ENCODE measurements at regions not wholly inside any gene's neighbourhood (a gene's known extent, or its start where the extent isn't known, plus 50 kb on each side); places are given as distances from the start of the nearest gene placed in this dataset.
"Not testable (repeated sequence)": the region's sequence is repeated elsewhere in the genome, so short reads cannot be mapped to it uniquely, and the experiment has no call there.

GRCh38 chr11:98056945-98057344 is 963.8 kb upstream of the CNTN5 start:
- ChIA-PET CTCF (interaction anchor here (1.1 kb wide), 1 partner anchor 9 kb away, joined by 3 read pairs; no protein-coding TSS in a partner anchor), POLR2A (no interaction called here)
- Mint-ChIP-seq H3K27ac (no peak overlapping the region), H3K9me3 (peaks cover 2% of the 10 kb centered on the region), H3K4me1 (ENCODE audit: low read depth) (no peaks in the 10 kb centered on the region), H3K4me3 (no peak overlapping the region), H3K36me3 (no peaks in the 10 kb centered on the region), H3K27me3 (no peaks in the 10 kb centered on the region)
- DNase-seq, result no peak
- intact Hi-C loops (cut with micrococcal nuclease), result no loop called here

DNA sequence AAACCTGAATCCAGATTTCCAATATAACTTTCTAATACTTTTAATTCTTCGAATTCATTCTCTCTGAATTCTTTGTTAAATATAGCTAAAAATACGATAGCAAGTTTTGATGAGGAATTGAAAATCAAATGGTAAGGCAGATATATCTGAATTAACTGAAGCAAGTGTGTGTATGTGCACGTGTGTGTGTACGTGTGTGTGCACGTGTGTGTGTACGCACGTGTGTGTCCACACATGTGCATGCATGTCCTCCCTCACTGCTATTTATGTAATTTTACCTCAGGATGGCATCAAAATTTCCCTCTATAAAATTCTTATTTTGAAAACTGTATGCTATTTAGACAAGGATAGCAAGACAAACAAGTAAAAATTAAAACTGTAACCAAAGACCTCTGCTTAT is 961.3 kb upstream of the CNTN5 start:
- ChIA-PET POLR2A (no interaction called here), CTCF (no interaction called here)
- Mint-ChIP-seq H3K4me1 (ENCODE audit: low read depth) (no peaks in the 10 kb centered on the region), H3K9me3 (peaks cover 13% of the 10 kb centered on the region), H3K4me3 (no peak overlapping the region), H3K36me3 (no peaks in the 10 kb centered on the region), H3K27me3 (no peaks in the 10 kb centered on the region), H3K27ac (no peak overlapping the region)
- no peak for DNase-seq
- intact Hi-C loops (cut with micrococcal nuclease), result no loop called here

- ChIA-PET CTCF (no interaction called here), POLR2A (no interaction called here)
- intact Hi-C loops (cut with micrococcal nuclease), result no loop called here
- no peaks in the 10 kb centered on the region for H3K27me3 Mint-ChIP-seq
- H3K9me3 Mint-ChIP-seq, result peaks cover 13% of the 10 kb centered on the region
- H3K27ac Mint-ChIP-seq, result no peak overlapping the region
- no peak for DNase-seq
- no peaks in the 10 kb centered on the region for H3K36me3 Mint-ChIP-seq
- no peak overlapping the region for H3K4me3 Mint-ChIP-seq
- H3K4me1 Mint-ChIP-seq (ENCODE audit: low read depth), result no peaks in the 10 kb centered on the region
Measured at GRCh38 chr11:98060759-98061158, 960.0 kb upstream of the CNTN5 start.

GRCh38 chr11:98061858-98062257 is 958.9 kb upstream of the CNTN5 start:
- intact Hi-C loops (cut with micrococcal nuclease), result no loop called here
- H3K27me3 Mint-ChIP-seq, result no peaks in the 10 kb centered on the region
- CTCF ChIA-PET, result no interaction called here

GRCh38 chr11:98062714-98063113 is 958.0 kb upstream of the CNTN5 start:
- Mint-ChIP-seq H3K4me1 (ENCODE audit: low read depth) (no peaks in the 10 kb centered on the region), H3K36me3 (no peaks in the 10 kb centered on the region), H3K4me3 (no peak overlapping the region), H3K9me3 (peaks cover 13% of the 10 kb centered on the region), H3K27ac (no peak overlapping the region), H3K27me3 (no peaks in the 10 kb centered on the region)
- no peak for DNase-seq
- ChIA-PET POLR2A (no interaction called here), CTCF (no interaction called here)
- intact Hi-C loops (cut with micrococcal nuclease), result no loop called here

More at GRCh38 chr11:98061858-98062257, 958.9 kb upstream of the CNTN5 start:
- no peak overlapping the region for H3K27ac Mint-ChIP-seq
- H3K4me3 Mint-ChIP-seq, result no peak overlapping the region
- no peak for DNase-seq
- no peaks in the 10 kb centered on the region for H3K36me3 Mint-ChIP-seq
- POLR2A ChIA-PET, result no interaction called here
- no peaks in the 10 kb centered on the region for H3K4me1 Mint-ChIP-seq (ENCODE audit: low read depth)
- peaks cover 13% of the 10 kb centered on the region for H3K9me3 Mint-ChIP-seq

DNA sequence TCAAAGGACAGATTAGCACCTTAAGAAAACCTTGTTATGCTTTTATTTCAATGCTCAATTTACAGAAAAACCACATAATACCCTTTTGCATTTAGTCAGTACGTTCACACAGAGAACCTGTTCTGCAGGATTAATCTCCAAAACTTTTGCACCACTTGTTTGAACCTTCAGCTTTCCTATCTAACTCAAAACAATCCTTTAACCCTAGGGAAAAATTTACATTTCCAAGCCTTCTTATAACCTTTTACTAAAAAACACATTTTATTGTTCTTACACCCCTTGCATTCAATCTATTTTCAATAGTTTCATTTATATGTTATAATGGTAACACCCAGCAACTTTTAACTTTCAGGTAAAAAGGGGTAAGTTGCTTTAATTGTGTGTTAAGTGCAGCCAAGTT is 952.5 kb upstream of the CNTN5 start:
- H3K4me3 Mint-ChIP-seq, result no peak overlapping the region
- ChIA-PET POLR2A (no interaction called here), CTCF (no interaction called here)
- intact Hi-C loops (cut with micrococcal nuclease), result no loop called here
- no peaks in the 10 kb centered on the region for H3K4me1 Mint-ChIP-seq (ENCODE audit: low read depth)
- no peaks in the 10 kb centered on the region for H3K27me3 Mint-ChIP-seq
- no peak overlapping the region for H3K27ac Mint-ChIP-seq
- no peaks in the 10 kb centered on the region for H3K36me3 Mint-ChIP-seq
- H3K9me3 Mint-ChIP-seq, result peaks cover 8% of the 10 kb centered on the region
- DNase-seq, result no peak

- intact Hi-C loops (cut with micrococcal nuclease); H3K9me3 Mint-ChIP-seq; H3K27me3 Mint-ChIP-seq; POLR2A ChIA-PET; DNase-seq; H3K36me3 Mint-ChIP-seq; H3K27ac Mint-ChIP-seq; H3K4me1 Mint-ChIP-seq (ENCODE audit: low read depth); H3K4me3 Mint-ChIP-seq; CTCF ChIA-PET: not testable (repeated sequence)
Measured at GRCh38 chr11:98069147-98069546, 951.6 kb upstream of the CNTN5 start.

DNA sequence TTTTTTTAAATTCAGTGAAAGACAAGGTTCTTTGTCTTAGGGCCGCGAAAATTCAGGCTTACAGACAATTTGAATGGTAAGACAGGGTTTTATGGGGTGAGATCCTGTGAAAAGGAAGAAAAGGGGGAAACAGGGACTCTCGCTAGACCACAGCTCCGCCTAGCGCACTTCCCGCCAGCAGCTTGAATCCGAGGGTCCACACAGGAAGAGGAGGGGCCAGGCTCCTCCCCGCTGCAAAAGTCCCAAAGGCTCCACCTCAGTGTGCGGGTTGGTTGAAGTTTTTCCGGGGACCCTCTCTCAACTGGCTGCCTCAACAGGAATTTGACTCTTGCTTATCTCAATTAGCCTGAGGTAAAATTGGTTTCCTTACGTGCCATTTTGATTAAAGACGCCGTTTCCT is 950.9 kb upstream of the CNTN5 start:
- intact Hi-C loops (cut with micrococcal nuclease), result no loop called here
- H3K36me3 Mint-ChIP-seq, result no peaks in the 10 kb centered on the region
- no peaks in the 10 kb centered on the region for H3K4me1 Mint-ChIP-seq (ENCODE audit: low read depth)
- DNase-seq, result no peak
- H3K27me3 Mint-ChIP-seq, result no peaks in the 10 kb centered on the region
- CTCF ChIA-PET, result no interaction called here
- peaks cover 4% of the 10 kb centered on the region for H3K9me3 Mint-ChIP-seq
- POLR2A ChIA-PET, result no interaction called here
- H3K27ac Mint-ChIP-seq, result no peak overlapping the region
- no peak overlapping the region for H3K4me3 Mint-ChIP-seq

DNA sequence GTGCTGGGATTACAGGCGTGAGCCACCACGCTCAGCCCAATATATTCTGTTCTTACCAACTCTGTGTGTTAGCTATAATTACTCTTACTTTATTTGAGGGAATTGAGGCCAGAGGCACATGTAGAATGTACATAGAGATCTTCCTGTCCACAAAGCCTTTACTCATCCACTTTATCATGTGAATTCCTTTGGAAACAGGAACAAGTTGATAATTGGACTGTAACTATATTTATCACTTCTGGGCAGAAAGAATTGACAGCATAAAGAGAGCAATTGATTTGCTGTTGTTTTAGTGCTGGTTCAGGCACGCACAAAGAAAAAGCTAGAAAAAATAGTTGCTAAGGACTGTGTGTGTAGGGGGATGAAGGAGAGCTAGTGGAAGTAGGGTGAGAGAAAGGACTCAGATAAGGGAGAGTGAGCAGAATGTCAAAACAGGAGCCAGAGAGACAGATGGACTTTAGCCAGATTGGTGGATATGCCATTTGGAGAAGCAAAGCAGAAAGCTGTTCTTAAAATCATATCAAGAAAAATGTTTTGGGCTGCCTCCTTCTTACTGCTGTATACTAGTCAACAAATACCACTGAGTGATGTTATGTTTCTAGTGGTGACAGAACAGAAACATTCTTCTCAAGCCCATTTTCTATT is 929.8 kb upstream of the CNTN5 start:
- intact Hi-C loops (cut with micrococcal nuclease), result no loop called here
- Mint-ChIP-seq H3K4me3 (no peak overlapping the region), H3K27me3 (no peaks in the 10 kb centered on the region), H3K4me1 (ENCODE audit: low read depth) (no peaks in the 10 kb centered on the region), H3K9me3 (peaks cover 19% of the 10 kb centered on the region), H3K27ac (no peak overlapping the region), H3K36me3 (no peaks in the 10 kb centered on the region)
- ChIA-PET POLR2A (no interaction called here), CTCF (no interaction called here)
- no peak for DNase-seq

DNA sequence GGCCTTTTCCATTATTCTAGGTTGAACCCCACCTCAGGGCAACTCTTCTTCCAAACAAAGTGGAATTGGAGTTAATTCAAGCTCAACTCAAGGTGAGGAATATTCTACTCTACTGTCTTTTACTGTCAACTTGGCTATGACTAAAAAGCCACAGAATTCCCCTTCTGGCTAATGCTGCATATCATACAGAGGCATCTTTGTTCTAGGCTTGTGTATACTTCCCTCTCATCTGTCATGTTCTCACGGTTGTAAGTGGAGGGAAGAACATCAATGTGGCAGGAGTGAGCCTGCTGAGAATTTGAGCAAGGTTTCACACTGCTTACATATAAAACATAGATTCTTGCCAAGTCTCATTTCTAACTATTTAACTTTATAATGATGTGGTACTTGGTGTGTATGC is 921.4 kb upstream of the CNTN5 start:
- Mint-ChIP-seq H3K4me3 (no peak overlapping the region), H3K27me3 (no peaks in the 10 kb centered on the region), H3K4me1 (ENCODE audit: low read depth) (no peaks in the 10 kb centered on the region), H3K9me3 (peaks cover 12% of the 10 kb centered on the region), H3K36me3 (no peaks in the 10 kb centered on the region), H3K27ac (no peak overlapping the region)
- no peak for DNase-seq
- CTCF ChIA-PET, result no interaction called here
- intact Hi-C loops (cut with micrococcal nuclease), result no loop called here
- POLR2A ChIA-PET, result no interaction called here

- H3K9me3 Mint-ChIP-seq, result peaks cover 12% of the 10 kb centered on the region
- ChIA-PET POLR2A (no interaction called here), CTCF (no interaction called here)
- no peak overlapping the region for H3K4me3 Mint-ChIP-seq
- DNase-seq, result no peak
- no peaks in the 10 kb centered on the region for H3K36me3 Mint-ChIP-seq
- H3K27me3 Mint-ChIP-seq, result no peaks in the 10 kb centered on the region
- no peaks in the 10 kb centered on the region for H3K4me1 Mint-ChIP-seq (ENCODE audit: low read depth)
- no peak overlapping the region for H3K27ac Mint-ChIP-seq
- intact Hi-C loops (cut with micrococcal nuclease), result no loop called here
Measured at GRCh38 chr11:98100689-98101088, 920.1 kb upstream of the CNTN5 start.

GRCh38 chr11:98101329-98101728 is 919.4 kb upstream of the CNTN5 start:
- Mint-ChIP-seq H3K4me1 (ENCODE audit: low read depth) (no peaks in the 10 kb centered on the region), H3K4me3 (no peak overlapping the region), H3K36me3 (no peaks in the 10 kb centered on the region), H3K9me3 (peaks cover 12% of the 10 kb centered on the region), H3K27me3 (no peaks in the 10 kb centered on the region), H3K27ac (no peak overlapping the region)
- intact Hi-C loops (cut with micrococcal nuclease), result no loop called here
- CTCF ChIA-PET, result no interaction called here
- POLR2A ChIA-PET, result no interaction called here
- no peak for DNase-seq

DNA sequence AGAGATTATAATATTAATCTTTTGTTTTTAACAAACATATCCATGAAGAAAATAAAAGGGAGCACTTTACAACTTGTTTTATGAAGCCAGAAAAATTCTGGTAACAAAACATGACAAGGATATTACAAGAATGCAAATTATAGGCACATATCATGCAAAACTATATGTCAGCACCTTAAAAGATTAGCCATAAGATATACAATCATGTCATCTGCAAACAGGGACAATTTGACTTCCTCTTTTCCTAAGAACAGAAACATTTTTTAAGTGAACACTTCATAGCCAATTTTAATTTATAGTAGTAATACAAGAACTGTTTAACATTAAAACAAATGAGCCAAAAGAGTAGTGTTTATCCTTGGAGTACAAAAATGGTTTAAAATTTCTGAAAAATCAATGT is 916.5 kb upstream of the CNTN5 start:
- H3K4me3 Mint-ChIP-seq, result no peak overlapping the region
- intact Hi-C loops (cut with micrococcal nuclease), result no loop called here
- ChIA-PET CTCF (no interaction called here), POLR2A (no interaction called here)
- peaks cover 4% of the 10 kb centered on the region for H3K9me3 Mint-ChIP-seq
- no peaks in the 10 kb centered on the region for H3K36me3 Mint-ChIP-seq
- H3K27ac Mint-ChIP-seq, result no peak overlapping the region
- DNase-seq, result no peak
- no peaks in the 10 kb centered on the region for H3K4me1 Mint-ChIP-seq (ENCODE audit: low read depth)
- no peaks in the 10 kb centered on the region for H3K27me3 Mint-ChIP-seq

DNA sequence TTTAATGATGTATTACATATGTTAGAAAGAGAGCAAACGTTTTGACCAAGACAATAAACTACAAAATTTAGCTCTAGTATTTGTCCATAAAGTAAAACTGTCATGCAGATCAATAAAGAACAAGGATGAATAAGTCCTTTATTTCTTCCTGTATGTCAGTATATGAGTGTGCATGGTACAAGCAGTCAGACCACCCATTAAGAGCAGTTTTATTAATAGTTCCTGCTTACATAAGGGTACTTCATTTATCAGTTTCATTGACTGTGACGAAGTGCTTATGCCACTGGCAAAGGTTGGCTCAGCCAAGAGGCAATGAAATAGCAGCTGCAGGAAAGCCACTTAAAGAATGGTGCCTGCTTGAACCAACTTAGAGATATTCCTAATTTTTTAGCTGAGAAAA is 913.0 kb upstream of the CNTN5 start:
- no peak overlapping the region for H3K27ac Mint-ChIP-seq
- intact Hi-C loops (cut with micrococcal nuclease), result no loop called here
- no peaks in the 10 kb centered on the region for H3K36me3 Mint-ChIP-seq
- POLR2A ChIA-PET, result no interaction called here
- no peaks in the 10 kb centered on the region for H3K4me1 Mint-ChIP-seq (ENCODE audit: low read depth)
- peaks cover 10% of the 10 kb centered on the region for H3K9me3 Mint-ChIP-seq
- no peak for DNase-seq
- CTCF ChIA-PET, result no interaction called here
- no peak overlapping the region for H3K4me3 Mint-ChIP-seq
- no peaks in the 10 kb centered on the region for H3K27me3 Mint-ChIP-seq

Measured in activated CD4-positive, alpha-beta memory T cell treated with anti-CD3 and anti-CD28 coated beads for 36 hours (primary cell).